GM21717 (cell line): ENCODE measurements at regions not wholly inside any gene's neighbourhood (a gene's known extent, or its start where the extent isn't known, plus 50 kb on each side); places are given as distances from the start of the nearest gene placed in this dataset.

Experiments used
- ATAC-seq: cut with Tn5 transposase; IDR thresholded peaks from one replicate; pipeline ENCODE4 v1.9.1; 2021; ENCODE audit warnings: mild to moderate bottlenecking, moderate library complexity; ENCODE audit not compliant: unreplicated experiment

DNA sequence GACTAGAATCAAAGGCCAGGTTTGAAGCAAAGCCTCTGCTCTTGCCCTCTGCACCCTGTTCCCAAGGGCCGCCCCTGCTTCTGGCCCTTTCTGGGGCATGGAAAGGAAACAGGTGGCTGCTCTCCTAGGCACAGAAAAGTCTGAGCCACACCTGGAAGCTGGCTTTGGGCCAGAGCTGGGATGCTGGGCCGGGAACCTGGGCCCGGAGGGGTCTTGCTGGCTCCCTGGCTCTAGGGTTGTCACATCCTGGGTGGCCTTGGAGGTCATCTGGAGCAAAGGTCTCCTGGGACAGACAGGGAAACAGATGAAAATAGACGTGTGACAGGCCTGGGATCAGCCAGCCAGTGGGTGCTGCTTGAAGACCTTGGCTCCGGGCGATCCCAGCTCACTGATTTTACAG lies 74.1 kb upstream of the LHX1 start:
- ATAC-seq = no peak

- no peak for ATAC-seq
Measured at GRCh38 chr17:36863676-36864612, 73.3 kb upstream of the LHX1 start.

DNA sequence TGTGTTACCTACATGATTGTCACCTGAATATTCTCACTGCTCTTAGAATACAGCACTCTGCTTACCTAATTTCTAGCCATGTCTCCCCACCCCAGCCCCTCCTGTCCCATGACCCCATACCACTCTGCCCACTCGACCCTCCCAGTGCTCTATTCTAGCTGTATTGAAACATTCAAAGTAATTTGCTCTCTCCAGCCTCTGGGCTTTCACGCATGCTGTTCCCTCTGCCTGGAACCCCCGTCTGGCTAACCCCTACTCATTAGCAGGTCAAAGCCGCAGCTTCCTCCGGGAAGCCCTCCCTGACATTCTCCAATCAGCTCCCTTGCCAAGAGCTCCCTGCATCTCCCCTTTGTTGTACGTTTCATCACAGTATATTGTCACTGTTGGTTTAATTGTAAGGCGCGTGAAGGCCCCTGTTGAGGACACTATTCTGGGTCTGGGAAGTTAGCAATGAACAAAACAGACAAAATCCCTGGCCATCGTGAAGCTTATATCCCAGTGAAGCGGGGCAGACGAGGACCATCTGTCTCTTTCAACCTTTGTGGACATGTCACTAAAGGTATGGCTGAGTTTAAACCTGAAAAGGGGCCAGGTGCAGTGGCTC lies 72.3 kb upstream of the LHX1 start:
- ATAC-seq = no peak

GRCh38 chr17:36867716-36868341 lies 69.4 kb upstream of the LHX1 start:
- no peak for ATAC-seq

DNA sequence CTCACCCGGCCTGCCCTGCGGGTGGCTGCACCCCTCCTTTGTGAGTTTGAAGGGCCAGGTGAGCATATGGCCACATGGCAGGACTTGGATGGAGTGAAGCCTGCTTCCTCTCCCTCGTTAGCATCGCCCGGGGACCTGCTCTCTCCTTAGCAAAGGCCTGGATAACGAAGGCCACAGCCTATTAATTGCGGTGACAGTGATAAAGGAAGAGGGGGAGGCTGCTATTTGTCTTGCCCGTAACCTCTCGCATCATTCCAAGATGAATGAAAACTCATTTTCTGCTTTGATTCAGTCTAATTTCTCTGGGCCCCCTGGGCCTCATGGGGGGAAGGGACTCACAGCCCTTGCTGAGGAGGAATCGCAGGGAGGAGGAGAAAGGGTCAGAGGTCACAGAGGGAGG lies 68.5 kb upstream of the LHX1 start:
- ATAC-seq = no peak

DNA sequence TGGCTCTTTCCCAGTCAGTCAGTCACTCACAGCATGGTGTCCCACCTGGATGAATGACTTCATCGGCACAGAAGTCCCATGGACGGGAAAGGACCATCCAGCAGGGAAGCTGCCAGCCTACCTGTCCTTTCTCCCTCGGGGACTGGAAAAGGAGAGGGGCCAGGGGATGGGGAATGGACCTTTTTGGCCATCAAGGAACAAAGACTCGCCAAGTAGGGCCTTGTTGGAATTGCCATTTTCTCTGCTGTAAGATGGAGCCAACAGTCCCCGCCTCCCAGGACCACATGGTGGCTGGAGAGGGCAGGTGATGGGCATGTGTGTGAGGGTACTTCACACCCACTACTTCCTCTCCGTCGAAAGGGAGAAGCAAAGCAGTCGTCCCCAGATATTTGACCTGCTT lies 67.8 kb upstream of the LHX1 start:
- no peak for ATAC-seq

- ATAC-seq = no peak
Measured at GRCh38 chr17:36869856-36870719, 67.2 kb upstream of the LHX1 start.

DNA sequence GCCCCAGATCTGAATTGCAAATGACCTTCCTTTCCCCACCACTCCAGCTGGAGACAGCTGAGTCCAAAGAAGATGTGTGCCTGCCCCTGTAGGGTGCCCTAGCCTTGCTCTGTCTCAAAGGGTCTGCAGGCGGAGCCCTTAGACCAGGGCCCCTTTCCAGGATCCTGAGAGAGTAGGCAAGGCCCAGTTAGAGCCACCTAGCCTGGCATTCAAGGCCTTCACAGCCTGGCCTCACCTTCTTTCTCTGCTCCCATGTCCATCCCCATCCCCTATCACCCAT lies 66.6 kb upstream of the LHX1 start:
- no peak for ATAC-seq

GRCh38 chr17:36875698-36876293 lies 61.5 kb upstream of the LHX1 start:
- ATAC-seq = no peak

DNA sequence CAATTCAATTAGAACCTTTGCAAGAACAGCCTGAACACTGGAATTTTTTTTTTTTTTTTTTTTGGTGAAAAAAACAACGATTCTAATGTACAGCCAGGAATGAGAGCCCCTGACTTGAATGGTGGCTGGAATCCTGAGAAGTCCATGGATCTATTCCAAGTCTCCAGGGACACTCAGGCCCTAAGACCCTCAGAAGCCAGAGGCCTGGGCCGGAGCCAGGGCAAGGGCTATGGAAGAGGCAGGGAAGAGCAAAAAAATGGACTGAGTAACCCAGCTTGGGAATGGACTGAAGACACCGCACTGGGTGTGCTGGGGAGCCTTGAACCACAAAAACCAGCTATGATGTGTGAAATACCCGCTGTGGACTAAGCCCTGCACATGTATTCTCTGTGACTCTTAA lies 60.3 kb upstream of the LHX1 start:
- no peak for ATAC-seq

DNA sequence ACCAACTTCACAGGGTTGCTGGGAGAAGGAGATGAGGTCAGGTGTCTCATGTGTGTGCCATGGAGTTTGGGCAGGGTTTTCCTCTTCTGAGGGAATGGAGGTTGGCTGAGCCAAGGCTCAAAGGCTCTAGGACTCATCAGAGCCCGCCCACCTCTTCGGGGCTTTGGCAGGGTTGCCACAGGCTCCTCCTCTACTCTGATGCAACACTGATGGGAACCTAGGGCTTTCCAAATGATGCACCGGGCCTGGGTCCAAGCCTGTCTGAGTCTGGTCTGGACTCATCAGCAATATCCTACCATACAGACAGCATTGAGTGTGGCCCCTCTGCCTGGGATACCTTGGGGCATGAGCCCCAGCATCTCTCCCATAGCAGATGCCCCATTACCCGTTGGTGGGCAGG lies 59.5 kb upstream of the LHX1 start:
- no peak for ATAC-seq

DNA sequence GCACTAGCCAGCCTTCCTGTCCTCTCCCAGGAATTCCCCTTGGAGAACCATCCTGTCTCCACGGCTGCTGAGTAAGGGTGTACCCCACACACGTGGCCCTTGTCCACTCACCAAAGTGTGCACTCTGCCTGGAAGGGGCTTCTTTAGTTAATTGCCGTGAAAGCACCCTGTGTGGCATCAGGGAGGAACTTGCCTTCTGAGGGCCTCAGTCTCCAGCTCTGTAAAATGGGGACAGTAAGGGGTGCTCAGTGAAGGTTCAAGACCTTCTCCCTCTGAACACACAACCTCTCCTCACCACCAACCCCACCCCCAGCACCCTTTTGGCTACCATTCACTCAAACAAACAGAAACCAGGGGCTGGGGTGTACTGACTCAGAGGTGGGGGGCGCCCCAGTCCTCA lies 59.1 kb upstream of the LHX1 start:
- no peak for ATAC-seq

GRCh38 chr17:36879027-36879426 lies 58.2 kb upstream of the LHX1 start:
- no peak for ATAC-seq

- ATAC-seq = no peak
Measured at GRCh38 chr17:36879624-36880131, 57.6 kb upstream of the LHX1 start.

DNA sequence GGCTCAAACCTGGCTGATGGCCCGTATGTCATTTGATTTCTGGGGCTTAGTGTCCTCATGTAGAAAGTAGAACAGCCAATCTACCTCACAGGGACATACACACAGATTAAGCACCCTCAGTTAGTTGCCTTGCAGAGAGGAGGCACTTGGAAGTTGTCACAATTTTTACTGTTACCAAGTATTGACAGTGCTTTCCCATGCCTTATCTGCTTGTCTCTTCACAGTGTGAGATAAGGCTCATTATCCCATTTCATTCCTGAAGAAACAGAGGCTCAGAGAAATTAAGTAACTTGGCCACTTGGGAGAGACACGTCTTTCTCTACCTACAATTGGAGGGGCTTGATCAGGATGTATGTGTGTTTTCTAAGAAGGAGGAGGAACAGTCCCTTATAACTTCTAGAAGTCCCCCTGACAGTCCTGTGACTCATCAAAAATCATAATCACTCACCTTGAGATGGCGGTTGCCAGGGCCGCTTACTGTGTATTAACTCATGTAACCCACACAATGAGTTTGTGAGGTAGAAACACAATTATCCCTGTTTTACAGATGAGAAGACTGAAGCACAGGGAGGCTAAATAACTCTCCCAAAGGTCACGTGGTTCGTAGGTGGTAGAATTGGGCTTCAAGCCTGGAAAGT lies 56.9 kb upstream of the LHX1 start:
- ATAC-seq = no peak

GRCh38 chr17:36881323-36881722 lies 56.0 kb upstream of the LHX1 start:
- no peak for ATAC-seq

GRCh38 chr17:36884495-36885152 lies 52.7 kb upstream of the LHX1 start:
- ATAC-seq = no peak

- ATAC-seq = no peak
Measured at GRCh38 chr17:36885153-36885735, 52.0 kb upstream of the LHX1 start.

GRCh38 chr17:36885771-36886377 lies 51.4 kb upstream of the LHX1 start:
- ATAC-seq = no peak
